Ecto neural progenitor cell (in vitro differentiated cells): ENCODE measurements at regions not wholly inside any gene's neighbourhood (a gene's known extent, or its start where the extent isn't known, plus 50 kb on each side); places are given as distances from the start of the nearest gene placed in this dataset.
"Not testable (repeated sequence)": the region's sequence is repeated elsewhere in the genome, so short reads cannot be mapped to it uniquely, and the experiment has no call there.

Experiments
- DNase-seq: peaks from one replicate; pipeline ENCODE4 v3.0.0-alpha.2; 2018; ENCODE audit warnings: low spot score

GRCh38 chr20:4344670-4345069 is 95.6 kb upstream of the ADRA1D start:
- DNase-seq: no peak

GRCh38 chr20:4342609-4343008 is 93.5 kb upstream of the ADRA1D start:
- DNase-seq: peak; percentile 11

- peak; percentile 27 for DNase-seq
Observed at GRCh38 chr20:4341804-4342485, 92.9 kb upstream of the ADRA1D start.

- peak; percentile 11 for DNase-seq
Observed at GRCh38 chr20:4335722-4336121, 86.6 kb upstream of the ADRA1D start.

GRCh38 chr20:4332121-4332860 is 83.2 kb upstream of the ADRA1D start:
- DNase-seq: peak; percentile 25

- DNase-seq: no peak
Observed at GRCh38 chr20:4330011-4330410, 80.9 kb upstream of the ADRA1D start.

GRCh38 chr20:4329232-4329631 is 80.1 kb upstream of the ADRA1D start:
- DNase-seq: peak; percentile 35

GRCh38 chr20:4328541-4328940 is 79.5 kb upstream of the ADRA1D start:
- DNase-seq: peak; percentile 19

- no peak for DNase-seq
Observed at GRCh38 chr20:4327956-4328355, 78.9 kb upstream of the ADRA1D start.

- DNase-seq: peak; percentile 9
Observed at GRCh38 chr20:4326195-4327065, 77.3 kb upstream of the ADRA1D start.

- DNase-seq: peak; percentile 21
Observed at GRCh38 chr20:4325548-4326187, 76.6 kb upstream of the ADRA1D start.

GRCh38 chr20:4324611-4325243 is 75.6 kb upstream of the ADRA1D start:
- peak; percentile 2 for DNase-seq

- no peak for DNase-seq
Observed at GRCh38 chr20:4322499-4322898, 73.4 kb upstream of the ADRA1D start.

- DNase-seq: no peak
Observed at GRCh38 chr20:4320291-4320690, 71.2 kb upstream of the ADRA1D start.

- DNase-seq: no peak
Observed at GRCh38 chr20:4318891-4319290, 69.8 kb upstream of the ADRA1D start.

- DNase-seq: not testable (repeated sequence)
Observed at GRCh38 chr20:4310616-4311015, 61.5 kb upstream of the ADRA1D start.

GRCh38 chr20:4306206-4306605 is 57.1 kb upstream of the ADRA1D start:
- DNase-seq: no peak

- no peak for DNase-seq
Observed at GRCh38 chr20:4305091-4305490, 56.0 kb upstream of the ADRA1D start.

GRCh38 chr20:4304601-4305000 is 55.5 kb upstream of the ADRA1D start:
- no peak for DNase-seq

GRCh38 chr20:4303136-4303535 is 54.0 kb upstream of the ADRA1D start:
- DNase-seq: no peak

GRCh38 chr20:4300921-4301320 is 51.8 kb upstream of the ADRA1D start:
- DNase-seq: no peak

GRCh38 chr20:4300401-4300800 is 51.3 kb upstream of the ADRA1D start:
- DNase-seq: no peak
